MM.1S (cell line): ENCODE measurements at regions not wholly inside any gene's neighbourhood (a gene's known extent, or its start where the extent isn't known, plus 50 kb on each side); places are given as distances from the start of the nearest gene placed in this dataset.

Experiments used
- EZH2 ChIP-seq: fragments of 300-600 bp; sonication (generic); optimal IDR thresholded peaks from 2 replicates; pipeline ENCODE3; 2017; ENCODE audit warnings: low read depth, mild to moderate bottlenecking, antibody characterized with exemption, low read length, mixed read lengths
- TF ChIP-seq, protein P1 (sequence below): fragments of 300-600 bp; sonication (generic); IDR thresholded peaks from 2 replicates; pipeline ENCODE4 v1.5.1; 2016; ENCODE audit warnings: antibody characterized with exemption, low read length, mixed read lengths

DNA sequence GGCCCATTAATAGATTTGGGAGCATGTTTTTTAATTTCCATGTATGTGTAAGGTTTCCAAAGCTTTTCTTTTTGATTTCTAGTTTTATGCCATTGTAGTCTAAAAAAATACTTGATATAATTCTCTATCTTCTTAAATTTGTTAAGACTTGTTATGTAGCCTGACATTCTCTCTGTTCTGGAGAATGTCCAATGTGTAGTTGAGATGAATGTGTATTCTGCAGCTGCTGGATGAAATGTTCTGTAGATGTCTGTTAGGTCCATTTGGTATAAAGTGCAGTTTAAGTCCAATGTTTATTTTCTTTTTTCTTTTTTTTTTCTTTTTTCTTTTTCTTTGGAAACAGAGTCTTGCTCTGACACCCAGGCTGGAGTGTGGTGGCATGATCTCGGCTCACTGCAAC lies 378.5 kb upstream of the MAD2L1 start:
- TF ChIP-seq, protein P1, sequence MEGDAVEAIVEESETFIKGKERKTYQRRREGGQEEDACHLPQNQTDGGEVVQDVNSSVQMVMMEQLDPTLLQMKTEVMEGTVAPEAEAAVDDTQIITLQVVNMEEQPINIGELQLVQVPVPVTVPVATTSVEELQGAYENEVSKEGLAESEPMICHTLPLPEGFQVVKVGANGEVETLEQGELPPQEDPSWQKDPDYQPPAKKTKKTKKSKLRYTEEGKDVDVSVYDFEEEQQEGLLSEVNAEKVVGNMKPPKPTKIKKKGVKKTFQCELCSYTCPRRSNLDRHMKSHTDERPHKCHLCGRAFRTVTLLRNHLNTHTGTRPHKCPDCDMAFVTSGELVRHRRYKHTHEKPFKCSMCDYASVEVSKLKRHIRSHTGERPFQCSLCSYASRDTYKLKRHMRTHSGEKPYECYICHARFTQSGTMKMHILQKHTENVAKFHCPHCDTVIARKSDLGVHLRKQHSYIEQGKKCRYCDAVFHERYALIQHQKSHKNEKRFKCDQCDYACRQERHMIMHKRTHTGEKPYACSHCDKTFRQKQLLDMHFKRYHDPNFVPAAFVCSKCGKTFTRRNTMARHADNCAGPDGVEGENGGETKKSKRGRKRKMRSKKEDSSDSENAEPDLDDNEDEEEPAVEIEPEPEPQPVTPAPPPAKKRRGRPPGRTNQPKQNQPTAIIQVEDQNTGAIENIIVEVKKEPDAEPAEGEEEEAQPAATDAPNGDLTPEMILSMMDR, result no peak
- TF ChIP-seq EZH2, result no peak
